Muscle of leg (tissue), 3 donors: ENCODE measurements at regions not wholly inside any gene's neighbourhood (a gene's known extent, or its start where the extent isn't known, plus 50 kb on each side); places are given as distances from the start of the nearest gene placed in this dataset.

Source experiments
- DNase-seq: peaks from one replicate; pipeline ENCODE4 v3.0.0; 2013
- H3K27ac ChIP-seq: one replicate; pipeline ENCODE4 v1.5.1; 2013; ENCODE audit warnings: mild to moderate bottlenecking, low read length, control low read depth
- H3K27me3 ChIP-seq: one replicate; pipeline ENCODE4 v1.6.1; 2013; ENCODE audit warnings: low read length; ENCODE audit not compliant: control insufficient read depth, insufficient read depth
- H3K36me3 ChIP-seq: one replicate; pipeline ENCODE4 v1.6.1; 2013; ENCODE audit warnings: low read length; ENCODE audit not compliant: control insufficient read depth, insufficient read depth
- H3K4me1 ChIP-seq: one replicate; pipeline ENCODE4 v1.6.1; 2013; ENCODE audit warnings: low read length; ENCODE audit not compliant: control insufficient read depth, insufficient read depth
- H3K4me3 ChIP-seq: one replicate; pipeline ENCODE4 v1.5.1; 2013; ENCODE audit warnings: low read length, control low read depth
- H3K9me3 ChIP-seq: replicated peaks from 2 replicates; pipeline ENCODE4 v1.6.1; 2013; ENCODE audit warnings: low read depth, low read length; ENCODE audit not compliant: control insufficient read depth
- WGBS: methylation state at CpG from one replicate; pipeline ENCODE4 v1.1.5; 2013; ENCODE audit warnings: missing lambda C conversion rate; ENCODE audit not compliant: insufficient coverage; 5-methylcytosine and 5-hydroxymethylcytosine counted together

DNA sequence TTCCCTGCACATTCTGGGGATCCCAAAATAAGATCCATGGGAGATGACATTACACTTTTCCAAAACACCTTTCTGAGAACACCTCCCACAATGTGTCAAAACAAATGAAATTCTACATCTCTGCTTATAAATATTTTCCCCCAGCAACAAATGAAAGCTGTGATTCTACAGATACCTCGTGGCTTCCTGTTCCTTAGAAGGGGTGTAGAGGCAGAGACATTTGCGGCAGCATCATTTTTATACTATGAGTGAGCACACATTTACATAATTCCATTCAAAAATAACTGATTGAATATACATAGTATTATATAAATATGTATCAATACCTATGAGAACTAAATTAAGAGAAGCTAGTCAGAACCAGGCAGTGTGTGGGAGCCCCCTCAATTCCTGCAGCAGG lies 213.9 kb upstream of the JARID2 start:
- Histone ChIP-seq H3K9me3 (no peaks in the 10 kb centered on the region), H3K4me3 (no peak overlapping the region), H3K27me3 (no peaks in the 10 kb centered on the region), H3K27ac (no peak overlapping the region), H3K4me1 (peaks cover 9% of the 10 kb centered on the region), H3K36me3 (no peaks in the 10 kb centered on the region)
- WGBS, result no CpG with 5 or more reads among the region's 2 CpGs
- no peak for DNase-seq

GRCh38 chr6:15033850-15034203 lies 212.0 kb upstream of the JARID2 start:
- H3K9me3 ChIP-seq, result no peaks in the 10 kb centered on the region
- no peak overlapping the region for H3K27ac ChIP-seq
- no peak for DNase-seq
- 92% methylated on average over 8 of the region's 10 CpGs for WGBS
- H3K4me3 ChIP-seq, result no peak overlapping the region
- H3K36me3 ChIP-seq, result no peaks in the 10 kb centered on the region
- peaks cover 9% of the 10 kb centered on the region for H3K4me1 ChIP-seq
- H3K27me3 ChIP-seq, result no peaks in the 10 kb centered on the region

DNA sequence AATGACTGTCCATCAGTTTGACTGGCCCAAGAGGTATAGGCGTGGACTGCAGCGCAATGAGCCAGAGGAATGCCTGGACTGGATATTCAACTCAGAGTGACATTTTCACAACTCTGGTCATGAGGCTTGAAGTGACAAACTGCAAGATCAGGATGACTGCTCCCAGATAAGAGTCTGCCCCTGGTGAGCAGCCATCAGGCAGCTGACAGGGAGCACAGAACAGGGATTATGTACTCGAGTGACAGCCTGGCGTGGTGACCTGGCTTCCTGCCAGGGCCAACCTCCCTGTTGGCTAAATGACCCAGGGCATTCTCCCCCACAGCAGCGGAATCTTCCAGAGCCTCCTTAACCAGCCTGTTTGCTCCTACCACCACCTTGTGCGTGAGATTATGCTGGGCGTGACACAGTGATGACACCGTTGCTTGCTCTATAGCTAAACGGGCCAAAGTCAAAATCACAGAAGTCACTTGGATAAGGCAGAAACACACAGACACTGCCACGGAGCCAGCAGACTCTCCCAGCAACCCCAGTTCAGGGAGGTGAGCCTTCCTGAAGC lies 209.1 kb upstream of the JARID2 start:
- peaks cover 9% of the 10 kb centered on the region for H3K4me1 ChIP-seq
- H3K9me3 ChIP-seq, result no peaks in the 10 kb centered on the region
- H3K36me3 ChIP-seq, result no peaks in the 10 kb centered on the region
- DNase-seq, result peak; percentile 74
- H3K27ac ChIP-seq, result peak overlapping the region; percentile 32
- WGBS, result 50% methylated on average over 9 of the region's 10 CpGs
- H3K4me3 ChIP-seq, result no peak overlapping the region
- H3K27me3 ChIP-seq, result no peaks in the 10 kb centered on the region

DNA sequence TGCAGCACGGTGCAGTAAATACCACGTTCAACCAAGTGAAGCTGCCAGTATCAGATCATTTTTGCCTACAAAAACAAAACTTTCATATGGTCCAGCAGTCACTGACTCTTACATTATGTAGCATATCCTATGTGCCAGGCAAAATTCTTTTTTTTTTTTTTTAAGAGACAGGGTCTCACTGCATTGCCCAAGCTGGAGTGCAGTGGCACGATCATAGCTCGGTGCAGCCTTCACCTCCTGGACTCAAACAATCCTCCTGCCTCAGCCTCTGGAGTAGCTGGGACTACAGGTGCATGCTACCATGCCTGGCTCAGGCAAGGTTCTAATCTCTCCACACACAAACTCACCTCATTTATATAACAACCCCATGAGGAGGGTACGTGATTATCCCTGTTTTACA lies 208.6 kb upstream of the JARID2 start:
- Histone ChIP-seq H3K36me3 (no peaks in the 10 kb centered on the region), H3K27ac (peak overlapping the region; percentile 11), H3K27me3 (no peaks in the 10 kb centered on the region), H3K9me3 (no peaks in the 10 kb centered on the region), H3K4me3 (no peak overlapping the region), H3K4me1 (peaks cover 9% of the 10 kb centered on the region)
- 82% methylated on average over 5 of the region's 5 CpGs for WGBS
- DNase-seq, result no peak

DNA sequence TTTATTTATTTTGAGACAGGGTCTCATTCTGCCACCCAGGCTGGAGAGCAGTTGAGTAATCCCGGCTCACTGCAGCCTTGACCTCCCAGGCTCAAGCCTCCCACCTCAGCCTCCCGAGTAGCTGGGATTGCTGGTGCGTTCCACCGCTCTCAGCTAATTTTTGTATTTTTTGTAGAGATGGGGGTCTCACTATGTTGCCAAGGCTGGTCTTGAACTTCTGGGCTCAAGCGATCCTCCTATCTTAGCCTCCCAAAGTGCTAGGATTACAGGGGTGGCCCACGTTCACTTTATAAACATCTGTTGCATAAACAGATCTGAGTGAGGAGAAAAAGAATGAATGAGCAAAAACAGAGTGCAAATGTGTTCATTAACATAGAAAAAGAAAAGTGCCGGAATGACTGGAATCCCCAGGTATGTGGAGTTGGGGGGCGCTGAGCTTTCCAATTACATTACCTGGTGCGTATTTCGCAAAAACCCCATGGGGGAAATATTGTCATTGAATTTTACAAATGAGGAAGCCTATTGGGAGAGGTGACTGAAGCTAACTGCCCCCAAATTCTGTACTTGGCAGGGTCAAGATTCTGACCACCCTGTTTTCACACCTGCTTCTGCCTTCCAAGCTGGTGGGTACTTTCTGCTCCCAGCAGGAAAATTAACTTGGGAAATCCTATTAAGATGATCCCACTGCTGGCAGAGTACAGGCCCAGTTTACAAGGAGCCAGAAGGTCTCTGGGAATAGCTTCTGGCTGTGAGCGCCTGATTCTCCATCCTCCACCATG lies 207.7 kb upstream of the JARID2 start:
- H3K27ac ChIP-seq, result no peak overlapping the region

DNA sequence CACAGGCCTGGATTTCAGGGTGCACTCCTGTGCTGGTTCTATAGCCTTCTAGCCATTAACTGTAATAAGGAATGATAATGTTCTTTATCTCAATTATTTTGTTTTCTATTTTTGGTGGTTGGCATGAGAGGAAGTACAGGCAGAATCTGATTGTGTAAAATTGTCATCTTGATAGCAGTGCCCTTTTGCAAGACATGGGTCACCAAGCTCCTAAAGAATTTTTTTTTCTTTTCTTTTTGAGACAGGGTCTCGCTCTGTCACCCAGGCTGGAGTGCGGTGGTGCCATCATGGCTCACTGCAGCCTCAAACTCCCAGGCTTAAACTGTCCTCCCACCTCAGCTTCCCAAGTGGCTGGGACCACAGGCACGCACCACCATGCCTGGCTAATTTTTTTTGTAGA lies 206.7 kb upstream of the JARID2 start:
- WGBS, result 95% methylated on average over 3 of the region's 3 CpGs
- Histone ChIP-seq H3K27me3 (no peaks in the 10 kb centered on the region), H3K36me3 (no peaks in the 10 kb centered on the region), H3K4me3 (no peak overlapping the region), H3K4me1 (peaks cover 9% of the 10 kb centered on the region), H3K9me3 (no peaks in the 10 kb centered on the region), H3K27ac (no peak overlapping the region)
- no peak for DNase-seq

More for the DNA sequence above, 207.7 kb upstream of the JARID2 start:
- no peak for DNase-seq
- Histone ChIP-seq H3K4me3 (no peak overlapping the region), H3K36me3 (no peaks in the 10 kb centered on the region), H3K4me1 (peaks cover 9% of the 10 kb centered on the region), H3K9me3 (no peaks in the 10 kb centered on the region), H3K27me3 (no peaks in the 10 kb centered on the region)
- WGBS, result 50% methylated on average over 1 of the region's 11 CpGs

- no peaks in the 10 kb centered on the region for H3K36me3 ChIP-seq
- no peak overlapping the region for H3K4me3 ChIP-seq
- whole genome bisulfite sequencing, result no CpG with 5 or more reads among the region's 4 CpGs
- H3K27me3 ChIP-seq, result no peaks in the 10 kb centered on the region
- no peak overlapping the region for H3K27ac ChIP-seq
- H3K9me3 ChIP-seq, result no peaks in the 10 kb centered on the region
- no peaks in the 10 kb centered on the region for H3K4me1 ChIP-seq
- DNase-seq, result no peak
These were observed 202.9 kb upstream of the JARID2 start for GRCh38 chr6:15042938-15043337.

DNA sequence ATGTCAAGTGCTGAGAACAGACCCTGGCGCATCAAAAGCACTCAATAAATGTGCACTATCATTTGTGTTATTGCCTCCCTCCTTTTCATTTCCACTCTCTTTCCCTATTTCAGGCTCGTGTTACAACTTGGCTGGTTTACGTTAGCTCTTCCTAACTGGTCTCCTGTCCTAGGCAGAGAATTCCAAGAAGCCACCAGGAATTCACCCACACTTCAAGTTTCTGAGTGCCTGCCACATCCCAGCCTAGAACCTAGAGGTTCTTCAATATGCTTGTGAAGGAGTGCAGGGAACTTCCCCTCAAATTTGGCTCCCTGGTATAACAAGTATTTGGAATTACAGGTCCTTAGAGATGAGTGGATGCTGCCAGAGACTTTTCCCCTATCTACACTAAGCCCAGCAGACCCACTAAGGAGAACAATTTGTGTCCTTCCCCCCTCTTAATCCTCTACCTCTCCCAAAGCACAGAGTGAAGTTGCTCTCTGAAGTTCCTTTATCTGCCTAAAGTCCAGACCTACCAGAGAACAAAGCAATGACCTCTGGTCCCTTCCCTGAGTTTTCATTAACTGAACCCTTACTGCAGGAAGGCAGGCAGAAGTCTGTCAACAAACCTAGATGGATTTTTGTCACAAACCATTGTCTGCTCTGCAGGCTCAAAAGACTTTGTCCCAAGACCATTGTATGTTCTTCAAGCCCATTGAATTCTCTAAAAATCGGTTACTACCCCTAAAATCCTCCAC lies 201.6 kb upstream of the JARID2 start:
- DNase-seq, result no peak
- Histone ChIP-seq H3K27me3 (no peaks in the 10 kb centered on the region), H3K4me1 (no peaks in the 10 kb centered on the region), H3K9me3 (no peaks in the 10 kb centered on the region), H3K36me3 (no peaks in the 10 kb centered on the region), H3K27ac (no peak overlapping the region), H3K4me3 (no peak overlapping the region)
- 60% methylated on average over 1 of the region's 4 CpGs for WGBS

DNA sequence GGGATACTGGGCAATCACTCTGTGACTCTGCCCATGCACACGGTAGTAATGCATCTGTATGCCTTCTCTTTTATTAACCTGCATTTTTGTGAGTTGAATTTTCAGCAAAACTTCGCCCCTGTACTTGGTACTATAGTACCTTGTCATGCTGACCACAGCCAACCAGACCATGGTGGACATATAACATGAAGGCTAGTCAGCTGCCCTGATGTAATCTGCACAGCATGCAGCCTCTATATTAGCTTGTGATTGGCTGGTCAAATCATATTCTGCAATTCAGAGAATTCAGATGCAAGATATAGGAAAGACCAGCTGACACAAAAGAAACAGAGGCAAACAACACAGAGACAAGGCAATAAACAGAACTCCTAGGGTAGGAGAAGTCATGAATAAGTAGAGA lies 200.9 kb upstream of the JARID2 start:
- no peaks in the 10 kb centered on the region for H3K27me3 ChIP-seq
- WGBS, result 100% methylated on average over 1 of the region's 2 CpGs
- H3K9me3 ChIP-seq, result no peaks in the 10 kb centered on the region
- H3K4me1 ChIP-seq, result no peaks in the 10 kb centered on the region
- no peak overlapping the region for H3K4me3 ChIP-seq
- H3K27ac ChIP-seq, result no peak overlapping the region
- no peak for DNase-seq
- H3K36me3 ChIP-seq, result no peaks in the 10 kb centered on the region

DNA sequence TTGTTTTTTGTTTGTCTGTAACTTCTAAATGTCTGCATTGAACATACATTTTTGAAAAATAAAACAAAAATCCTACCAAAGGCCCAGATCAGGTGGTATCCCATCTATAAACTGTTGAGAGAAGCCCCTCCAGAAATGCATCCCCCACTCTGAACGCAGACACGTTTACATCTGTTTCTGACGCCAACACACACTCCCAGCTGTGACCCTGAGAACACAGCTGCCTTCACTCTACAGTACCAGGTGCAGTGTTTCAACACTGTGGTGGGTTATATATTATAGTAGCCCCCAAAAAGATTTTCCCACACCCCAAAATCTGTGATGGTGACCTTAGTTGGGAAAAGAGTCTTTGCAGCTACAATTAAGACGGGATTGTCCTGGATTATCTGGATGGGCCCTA lies 199.1 kb upstream of the JARID2 start:
- 67% methylated on average over 1 of the region's 4 CpGs for WGBS
- no peaks in the 10 kb centered on the region for H3K36me3 ChIP-seq

More for the DNA sequence above, 199.1 kb upstream of the JARID2 start:
- Histone ChIP-seq H3K4me3 (no peak overlapping the region), H3K4me1 (no peaks in the 10 kb centered on the region), H3K9me3 (no peaks in the 10 kb centered on the region), H3K27ac (no peak overlapping the region), H3K27me3 (no peaks in the 10 kb centered on the region)
- no peak for DNase-seq
